ENCODE measurements at regions not wholly inside any gene's neighbourhood (a gene's known extent, or its start where the extent isn't known, plus 50 kb on each side); places are given as distances from the start of the nearest gene placed in this dataset.

DNA sequence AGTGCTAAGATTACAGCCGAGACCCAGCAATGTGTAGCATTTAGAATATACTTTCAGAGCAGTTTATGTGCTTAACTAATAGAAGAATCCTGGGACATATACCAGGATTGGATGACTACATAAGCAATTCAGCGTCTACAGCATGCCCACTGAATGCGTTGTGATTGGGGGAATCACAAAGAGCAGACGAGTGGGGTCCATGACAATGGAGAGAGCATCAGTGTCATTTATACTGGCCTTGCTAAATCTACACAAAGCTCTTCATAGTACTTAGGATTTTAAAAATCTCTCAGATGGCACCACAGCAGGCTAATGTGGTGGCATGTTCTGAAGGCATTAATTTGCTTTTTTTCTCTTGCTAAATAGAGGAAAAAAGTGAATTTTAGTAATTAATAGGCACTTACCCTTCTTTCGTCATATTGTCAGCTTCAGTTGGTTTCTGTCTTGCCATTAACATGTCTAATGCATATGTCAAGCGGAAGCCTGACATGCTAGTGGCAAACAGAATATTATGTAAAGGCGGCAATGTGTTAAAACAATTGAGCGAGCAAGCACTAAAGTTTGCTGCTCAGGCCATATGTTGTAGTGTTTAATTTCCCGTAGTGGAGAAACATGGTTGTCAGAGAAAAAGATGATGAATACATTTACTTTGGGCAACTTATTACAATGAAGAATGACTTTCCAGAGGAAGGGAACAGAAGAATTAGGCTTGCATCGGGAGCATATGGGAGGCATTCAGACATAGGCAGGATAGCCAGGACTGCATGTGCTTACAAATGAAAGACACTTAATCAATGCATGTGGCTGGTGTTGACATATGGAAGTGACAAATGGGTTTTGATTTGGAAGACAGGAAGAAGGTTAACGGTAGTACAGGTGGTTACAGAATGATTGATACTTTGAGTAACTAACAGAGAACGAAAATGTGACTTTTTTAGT lies 145.2 kb downstream of the ICOS start:
- no peak for TF ChIP-seq EZH2 (IDR thresholded peaks at IDR 0.05)
- no peak for TF ChIP-seq CEBPB (IDR thresholded peaks at IDR 0.05; ENCODE audit: low read depth)
- TF ChIP-seq ELF1 (IDR thresholded peaks at IDR 0.05; ENCODE audit: borderline replicate concordance, low read depth) = no peak
- no peak for TF ChIP-seq YY1 (IDR thresholded peaks at IDR 0.05; ENCODE audit: extremely low read depth, insufficient replicate concordance, low read depth, low read length)
- no peak for TF ChIP-seq EZH2phosphoT487 (IDR thresholded peaks at IDR 0.05; ENCODE audit: borderline replicate concordance)
- no peak for TF ChIP-seq CTCF (IDR thresholded peaks at IDR 0.05 in 2 of 3, conservative IDR thresholded peaks at IDR 0.05 in 1 of 3; ENCODE audit: borderline replicate concordance in 1 of 3, insufficient read depth in 1 of 3, low read depth in 2 of 3, low read length in 2 of 3)
- TF ChIP-seq JUND (IDR thresholded peaks at IDR 0.05) = no peak
- no peak for TF ChIP-seq POLR2AphosphoS5 (IDR thresholded peaks at IDR 0.05; ENCODE audit: low read depth, low read length)
- TF ChIP-seq RAD21 (IDR thresholded peaks at IDR 0.05; ENCODE audit: low read depth) = no peak
- no peak for TF ChIP-seq POLR2A (IDR thresholded peaks at IDR 0.05; ENCODE audit: borderline replicate concordance, extremely low read depth, insufficient read depth, insufficient read length)
- no peak for TF ChIP-seq REST (IDR thresholded peaks at IDR 0.05; ENCODE audit: low read depth)
- TF ChIP-seq MAX (IDR thresholded peaks at IDR 0.05) = no peak
- TF ChIP-seq SRF (IDR thresholded peaks at IDR 0.05; ENCODE audit: low read depth) = no peak
- TF ChIP-seq CBX3 (IDR thresholded peaks at IDR 0.05; ENCODE audit: low read depth) = no peak
